ENCODE measurements at regions not wholly inside any gene's neighbourhood (a gene's known extent, or its start where the extent isn't known, plus 50 kb on each side); places are given as distances from the start of the nearest gene placed in this dataset.

- TF ChIP-seq CTCF (IDR thresholded peaks at IDR 0.05) (no peak), POLR2A (IDR thresholded peaks at IDR 0.05) (no peak), POLR2AphosphoS5 (IDR thresholded peaks at IDR 0.05) (no peak)
Measured at GRCh38 chr9:108640230-108640629, 215.6 kb downstream of the ACTL7B start.
